ENCODE measurements at regions not wholly inside any gene's neighbourhood (a gene's known extent, or its start where the extent isn't known, plus 50 kb on each side); places are given as distances from the start of the nearest gene placed in this dataset.

DNA sequence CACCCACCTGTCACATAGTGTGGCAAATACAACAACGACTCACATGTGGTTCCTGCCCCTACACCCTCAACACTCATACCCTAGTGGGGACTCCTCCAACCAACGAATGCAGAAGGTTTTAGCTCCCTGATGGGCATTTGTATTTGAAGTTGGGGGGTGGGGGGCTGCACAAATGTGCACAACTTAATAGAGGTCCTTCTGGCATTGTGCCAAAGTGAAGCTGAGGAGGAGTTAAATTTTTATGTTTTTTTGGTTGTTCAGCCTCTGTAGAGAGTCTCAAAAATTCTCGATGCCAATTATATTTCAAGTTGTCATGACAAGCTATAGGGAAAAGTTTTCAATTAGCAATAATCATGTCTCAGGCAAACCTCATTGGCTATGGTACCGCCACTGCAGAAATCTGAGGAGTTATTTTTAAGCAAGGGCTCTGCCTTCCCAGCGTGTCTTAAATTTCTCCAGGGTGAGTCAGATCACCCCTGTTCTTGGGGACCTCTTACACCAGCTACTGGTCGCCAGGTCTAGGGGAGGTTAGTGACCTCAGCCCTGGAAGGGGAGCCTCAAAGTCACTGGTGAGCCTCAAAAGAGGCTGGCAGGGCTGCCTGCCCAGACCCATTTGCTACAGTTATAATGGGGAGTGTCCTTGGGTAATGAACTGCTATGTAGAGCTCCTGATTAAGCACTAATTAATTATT lies 102.7 kb upstream of the TAF1B start:
- intact Hi-C loops (cut with micrococcal nuclease; ENCODE audit: unreplicated experiment) (no loop called here), in situ Hi-C loops (cut with HindIII; ENCODE audit: low pct_unique_long_range_greater_than_20kb, low sequenced_read_pairs) (no loop called here)
- CTCF ChIA-PET, result no interaction called here
- no TSS peak for BruUV-seq (replicated peaks)
- no peak for ATAC-seq
- Histone ChIP-seq H3K27me3 (ENCODE audit: control insufficient read depth, insufficient read depth, low read length) (no peaks in the 10 kb centered on the region), H3K9me3 (ENCODE audit: control insufficient read depth, insufficient read depth, low read depth, low read length) (no peaks in the 10 kb centered on the region), H3K4me1 (ENCODE audit: control insufficient read depth, insufficient read depth, low read length) (peaks cover 4% of the 10 kb centered on the region; the same call in 1 of the 2 replicates), H3K4me3 (ENCODE audit: low read depth in 2 of 2, low read length in 2 of 2) (no peak overlapping the region), H3K27ac (ENCODE audit: low read length) (no peak overlapping the region), H3K36me3 (ENCODE audit: control insufficient read depth, insufficient read depth, low read length) (no peaks in the 10 kb centered on the region)
- TF ChIP-seq POLR2AphosphoS5 (IDR thresholded peaks at IDR 0.05; ENCODE audit: low read depth, low read length), result no peak
- no peak for TF ChIP-seq SIN3A (IDR thresholded peaks at IDR 0.05; ENCODE audit: borderline replicate concordance, insufficient read depth, low read depth, low read length)
- TF ChIP-seq, protein P1, sequence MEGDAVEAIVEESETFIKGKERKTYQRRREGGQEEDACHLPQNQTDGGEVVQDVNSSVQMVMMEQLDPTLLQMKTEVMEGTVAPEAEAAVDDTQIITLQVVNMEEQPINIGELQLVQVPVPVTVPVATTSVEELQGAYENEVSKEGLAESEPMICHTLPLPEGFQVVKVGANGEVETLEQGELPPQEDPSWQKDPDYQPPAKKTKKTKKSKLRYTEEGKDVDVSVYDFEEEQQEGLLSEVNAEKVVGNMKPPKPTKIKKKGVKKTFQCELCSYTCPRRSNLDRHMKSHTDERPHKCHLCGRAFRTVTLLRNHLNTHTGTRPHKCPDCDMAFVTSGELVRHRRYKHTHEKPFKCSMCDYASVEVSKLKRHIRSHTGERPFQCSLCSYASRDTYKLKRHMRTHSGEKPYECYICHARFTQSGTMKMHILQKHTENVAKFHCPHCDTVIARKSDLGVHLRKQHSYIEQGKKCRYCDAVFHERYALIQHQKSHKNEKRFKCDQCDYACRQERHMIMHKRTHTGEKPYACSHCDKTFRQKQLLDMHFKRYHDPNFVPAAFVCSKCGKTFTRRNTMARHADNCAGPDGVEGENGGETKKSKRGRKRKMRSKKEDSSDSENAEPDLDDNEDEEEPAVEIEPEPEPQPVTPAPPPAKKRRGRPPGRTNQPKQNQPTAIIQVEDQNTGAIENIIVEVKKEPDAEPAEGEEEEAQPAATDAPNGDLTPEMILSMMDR (IDR thresholded peaks at IDR 0.05), result no peak
- TF ChIP-seq, protein P2, sequence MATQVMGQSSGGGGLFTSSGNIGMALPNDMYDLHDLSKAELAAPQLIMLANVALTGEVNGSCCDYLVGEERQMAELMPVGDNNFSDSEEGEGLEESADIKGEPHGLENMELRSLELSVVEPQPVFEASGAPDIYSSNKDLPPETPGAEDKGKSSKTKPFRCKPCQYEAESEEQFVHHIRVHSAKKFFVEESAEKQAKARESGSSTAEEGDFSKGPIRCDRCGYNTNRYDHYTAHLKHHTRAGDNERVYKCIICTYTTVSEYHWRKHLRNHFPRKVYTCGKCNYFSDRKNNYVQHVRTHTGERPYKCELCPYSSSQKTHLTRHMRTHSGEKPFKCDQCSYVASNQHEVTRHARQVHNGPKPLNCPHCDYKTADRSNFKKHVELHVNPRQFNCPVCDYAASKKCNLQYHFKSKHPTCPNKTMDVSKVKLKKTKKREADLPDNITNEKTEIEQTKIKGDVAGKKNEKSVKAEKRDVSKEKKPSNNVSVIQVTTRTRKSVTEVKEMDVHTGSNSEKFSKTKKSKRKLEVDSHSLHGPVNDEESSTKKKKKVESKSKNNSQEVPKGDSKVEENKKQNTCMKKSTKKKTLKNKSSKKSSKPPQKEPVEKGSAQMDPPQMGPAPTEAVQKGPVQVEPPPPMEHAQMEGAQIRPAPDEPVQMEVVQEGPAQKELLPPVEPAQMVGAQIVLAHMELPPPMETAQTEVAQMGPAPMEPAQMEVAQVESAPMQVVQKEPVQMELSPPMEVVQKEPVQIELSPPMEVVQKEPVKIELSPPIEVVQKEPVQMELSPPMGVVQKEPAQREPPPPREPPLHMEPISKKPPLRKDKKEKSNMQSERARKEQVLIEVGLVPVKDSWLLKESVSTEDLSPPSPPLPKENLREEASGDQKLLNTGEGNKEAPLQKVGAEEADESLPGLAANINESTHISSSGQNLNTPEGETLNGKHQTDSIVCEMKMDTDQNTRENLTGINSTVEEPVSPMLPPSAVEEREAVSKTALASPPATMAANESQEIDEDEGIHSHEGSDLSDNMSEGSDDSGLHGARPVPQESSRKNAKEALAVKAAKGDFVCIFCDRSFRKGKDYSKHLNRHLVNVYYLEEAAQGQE (IDR thresholded peaks at IDR 0.05; ENCODE audit: insufficient read depth in 1 of 2, low read depth in 2 of 2, low read length in 1 of 2), result no peak
- no peak for TF ChIP-seq TCF7L2 (IDR thresholded peaks at IDR 0.05; ENCODE audit: low read depth, low read length)
- no peak for DNase-seq (ENCODE audit: low read depth, low spot score)
- POLR2A ChIA-PET, result no interaction called here

DNA sequence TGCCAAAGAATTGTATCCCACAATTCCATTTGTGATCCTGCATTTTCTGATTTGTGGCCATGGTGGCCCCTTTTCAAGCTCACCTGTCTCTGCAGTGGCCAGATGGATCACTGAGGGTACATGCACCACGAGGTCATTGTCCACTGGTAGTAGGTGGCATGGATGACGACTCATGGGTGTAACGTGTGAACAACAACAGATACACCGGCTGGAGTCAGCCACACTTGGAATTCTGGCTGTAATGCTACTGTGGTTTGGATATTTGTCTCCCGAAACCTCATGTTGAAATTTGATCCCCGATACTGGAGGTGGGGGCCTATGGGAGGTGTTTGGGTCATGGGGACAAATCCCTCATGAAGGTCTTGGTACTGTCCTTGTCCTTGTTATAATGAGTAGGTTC lies 102.2 kb upstream of the TAF1B start:
- intact Hi-C loops (cut with micrococcal nuclease; ENCODE audit: unreplicated experiment) (no loop called here), in situ Hi-C loops (cut with HindIII; ENCODE audit: low pct_unique_long_range_greater_than_20kb, low sequenced_read_pairs) (no loop called here)
- no peak overlapping the region for H3K4me3 ChIP-seq (ENCODE audit: low read depth in 2 of 2, low read length in 2 of 2)
- no peak for DNase-seq (ENCODE audit: low read depth, low spot score)
- BruUV-seq (replicated peaks), result no TSS peak
- H3K4me1 ChIP-seq (ENCODE audit: control insufficient read depth, insufficient read depth, low read length), result peaks cover 4% of the 10 kb centered on the region; the same call in 1 of the 2 replicates
- no peaks in the 10 kb centered on the region for H3K27me3 ChIP-seq (ENCODE audit: control insufficient read depth, insufficient read depth, low read length)
- TF ChIP-seq, protein P2 (IDR thresholded peaks at IDR 0.05; ENCODE audit: insufficient read depth in 1 of 2, low read depth in 2 of 2, low read length in 1 of 2), result no peak
- TF ChIP-seq SIN3A (IDR thresholded peaks at IDR 0.05; ENCODE audit: borderline replicate concordance, insufficient read depth, low read depth, low read length) (no peak), TCF7L2 (IDR thresholded peaks at IDR 0.05; ENCODE audit: low read depth, low read length) (no peak), POLR2AphosphoS5 (IDR thresholded peaks at IDR 0.05; ENCODE audit: low read depth, low read length) (no peak)
- TF ChIP-seq, protein P1 (IDR thresholded peaks at IDR 0.05), result no peak
- H3K27ac ChIP-seq (ENCODE audit: low read length), result no peak overlapping the region
- CTCF ChIA-PET, result interaction anchor here (0.6 kb wide), 1 partner anchor 28 kb away, joined by 10 read pairs; no protein-coding TSS in a partner anchor
- ATAC-seq, result no peak
- POLR2A ChIA-PET, result no interaction called here
- no peaks in the 10 kb centered on the region for H3K36me3 ChIP-seq (ENCODE audit: control insufficient read depth, insufficient read depth, low read length)
- no peaks in the 10 kb centered on the region for H3K9me3 ChIP-seq (ENCODE audit: control insufficient read depth, insufficient read depth, low read depth, low read length)

Measured in Panc1 (cell line).